DMS 273 treated with DMSO at 0.1 percent for 48 hours (cell line): ENCODE measurements at regions not wholly inside any gene's neighbourhood (a gene's known extent, or its start where the extent isn't known, plus 50 kb on each side); places are given as distances from the start of the nearest gene placed in this dataset.
"Not testable (repeated sequence)": the region's sequence is repeated elsewhere in the genome, so short reads cannot be mapped to it uniquely, and the experiment has no call there.

Source experiments
- DNase-seq: peaks from one replicate; lab custom pipeline; 2025; lab: John Stamatoyannopoulos, UW

DNA sequence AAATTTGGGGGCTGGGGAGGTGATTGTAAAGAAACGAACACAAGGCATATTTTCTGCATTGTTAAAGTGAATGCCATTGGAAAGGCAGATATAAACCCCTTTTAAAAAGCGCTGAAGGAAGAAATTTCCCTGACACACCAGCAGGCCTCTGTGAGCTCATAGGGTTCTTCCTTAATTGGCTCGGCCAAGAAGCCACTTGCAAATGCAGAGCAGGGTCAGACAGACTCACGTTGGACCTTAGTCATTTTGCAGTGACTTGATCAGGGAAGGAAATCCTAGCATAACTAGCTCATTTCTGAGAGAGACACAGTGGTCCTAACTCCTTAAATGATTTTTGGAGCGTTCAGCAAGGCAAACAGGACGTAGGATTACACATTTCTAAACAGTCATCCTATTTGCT is 1461.4 kb downstream of the GATA3 start:
- no peak for DNase-seq

- DNase-seq: no peak
These were observed 1481.3 kb downstream of the GATA3 start for GRCh38 chr10:9535744-9536143.

- DNase-seq: no peak
These were observed 1472.6 kb upstream of the CELF2 start for GRCh38 chr10:9545073-9545472.

GRCh38 chr10:9547936-9548904 is 1469.5 kb upstream of the CELF2 start:
- no peak for DNase-seq

- no peak for DNase-seq
These were observed 1466.9 kb upstream of the CELF2 start for GRCh38 chr10:9550810-9551209.

DNA sequence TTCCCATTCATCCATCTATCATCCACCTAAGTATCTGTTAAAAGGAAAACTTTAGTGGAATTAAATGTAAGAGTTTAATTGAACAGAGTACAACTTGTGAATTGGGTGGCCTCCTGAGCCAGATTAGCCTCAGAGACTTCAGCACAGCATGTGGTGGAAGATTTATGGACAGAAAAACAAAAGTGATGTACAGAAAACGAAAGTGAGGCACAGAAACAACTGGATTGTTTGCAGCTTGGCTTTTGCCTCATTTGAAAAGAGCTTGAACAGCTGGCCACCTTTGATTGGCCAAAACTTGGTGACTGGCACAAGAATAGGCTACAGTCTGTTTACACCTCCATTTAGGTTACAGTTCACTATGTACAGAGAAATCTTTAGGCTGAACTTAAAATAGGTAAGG is 1463.4 kb upstream of the CELF2 start:
- no peak for DNase-seq

DNA sequence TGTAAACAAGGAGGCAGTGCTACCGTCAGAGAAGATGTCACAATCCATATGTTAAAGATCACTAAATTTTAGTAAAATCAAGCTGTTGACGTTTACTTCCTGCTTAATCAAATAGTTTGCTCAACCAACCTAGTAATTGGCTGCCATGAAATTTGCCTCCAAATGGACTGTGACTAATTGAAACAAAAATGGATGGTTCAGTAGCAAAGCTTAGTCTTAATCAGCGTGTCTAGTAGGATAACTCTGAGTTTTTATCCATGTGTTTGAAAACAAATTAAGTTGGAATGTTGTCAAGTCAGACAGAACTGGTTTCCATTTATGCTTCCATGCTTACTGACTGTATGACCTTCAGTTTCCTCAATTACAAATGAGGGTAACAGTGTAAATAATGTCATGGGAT is 1456.7 kb upstream of the CELF2 start:
- no peak for DNase-seq

DNA sequence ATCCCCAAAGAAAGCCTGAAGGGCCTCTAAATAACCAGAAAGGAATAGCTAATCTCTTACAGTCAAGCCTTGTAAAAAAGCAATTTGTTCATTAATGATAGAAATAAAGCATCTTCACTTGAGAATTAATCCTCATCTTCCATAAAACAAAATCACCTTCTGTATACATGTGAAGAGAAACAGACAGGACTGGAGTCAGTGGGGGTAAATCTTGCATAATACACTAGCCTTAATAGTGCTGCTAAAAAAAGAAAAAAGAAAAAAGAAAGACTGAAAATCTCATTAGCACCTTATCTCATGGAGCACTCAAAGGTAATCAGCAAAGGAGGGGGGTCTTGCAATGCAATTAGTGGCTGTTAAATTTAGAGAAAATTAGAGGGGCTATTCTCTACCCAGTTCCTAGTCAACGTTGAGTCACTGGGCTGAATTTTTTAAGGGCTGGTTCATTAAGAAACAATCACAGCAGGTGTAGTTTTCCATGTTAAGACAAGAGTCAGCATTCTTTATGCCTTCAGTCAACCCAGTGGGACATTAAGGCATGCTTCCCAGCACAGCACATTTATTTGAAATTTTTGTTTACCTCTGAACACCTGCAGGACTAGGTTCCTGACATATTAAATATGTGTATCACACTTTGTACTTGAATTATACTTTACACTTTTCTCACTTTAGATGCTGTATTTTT is 1455.7 kb upstream of the CELF2 start:
- DNase-seq: no peak

- no peak for DNase-seq
These were observed 1439.9 kb upstream of the CELF2 start for GRCh38 chr10:9577746-9578145.

- DNase-seq: no peak
These were observed 1438.5 kb upstream of the CELF2 start for GRCh38 chr10:9579110-9579705.

DNA sequence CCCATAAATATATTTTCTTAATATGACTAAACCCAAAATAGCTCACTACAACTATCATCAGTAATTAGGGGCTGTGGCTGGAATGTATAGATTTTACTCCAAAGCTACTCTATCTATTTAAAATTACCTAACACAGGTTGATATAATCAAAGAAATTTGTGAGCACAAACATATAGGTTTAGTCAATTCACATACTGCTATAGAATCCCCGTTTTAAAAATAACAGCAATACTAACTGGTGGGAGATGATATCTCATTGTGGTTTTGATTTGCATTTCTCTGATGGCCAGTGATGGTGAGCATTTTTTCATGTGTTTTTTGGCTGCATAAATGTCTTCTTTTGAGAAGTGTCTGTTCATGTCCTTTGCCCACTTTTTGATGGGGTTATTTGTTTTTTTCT is 1434.9 kb upstream of the CELF2 start:
- not testable (repeated sequence) for DNase-seq

DNA sequence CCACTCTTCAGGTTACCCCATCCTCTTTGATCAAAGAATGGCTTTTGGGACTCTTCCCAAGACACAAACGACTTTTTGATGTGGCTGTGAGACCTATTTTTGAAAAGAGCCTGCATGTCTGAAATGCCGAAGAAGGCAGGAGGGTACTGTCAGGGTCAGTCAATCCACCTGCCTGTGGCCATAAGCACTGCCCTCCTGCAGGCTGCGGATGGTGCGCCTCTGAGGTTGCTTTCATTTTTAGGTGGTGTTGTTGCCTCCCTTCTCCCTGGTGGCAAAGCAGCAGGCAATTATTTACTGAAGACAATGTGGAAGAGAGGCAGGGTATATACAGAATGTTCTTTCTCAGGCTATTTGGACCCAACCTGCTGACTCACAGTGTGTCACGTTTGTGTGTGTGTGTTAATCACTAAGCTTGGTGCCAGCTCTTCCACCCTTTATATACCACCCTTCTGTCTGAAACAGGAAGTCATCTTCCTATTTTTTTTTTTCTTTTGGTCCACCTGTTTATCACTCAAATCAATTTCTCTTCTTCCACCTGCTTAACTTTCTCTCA is 1421.2 kb upstream of the CELF2 start:
- DNase-seq: no peak

DNA sequence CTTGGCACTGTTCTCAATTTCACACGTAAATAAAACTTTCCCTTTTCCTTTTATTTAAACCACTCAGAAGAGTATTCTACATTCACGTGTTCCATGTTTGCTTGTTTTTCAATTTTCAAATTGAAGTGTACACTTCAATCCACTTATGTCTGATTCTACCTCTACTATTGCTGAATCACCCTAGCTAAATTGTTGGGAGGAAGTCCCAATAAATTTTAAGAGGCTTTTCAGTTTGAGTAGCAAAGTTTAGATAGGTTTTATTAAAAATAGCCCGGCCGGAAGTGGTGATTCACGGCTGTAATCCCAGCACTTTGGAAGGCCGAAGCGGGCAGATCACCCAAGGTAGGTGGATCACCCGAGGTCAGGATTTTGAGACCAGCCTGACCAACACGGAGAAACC is 1414.7 kb upstream of the CELF2 start:
- DNase-seq: no peak

DNA sequence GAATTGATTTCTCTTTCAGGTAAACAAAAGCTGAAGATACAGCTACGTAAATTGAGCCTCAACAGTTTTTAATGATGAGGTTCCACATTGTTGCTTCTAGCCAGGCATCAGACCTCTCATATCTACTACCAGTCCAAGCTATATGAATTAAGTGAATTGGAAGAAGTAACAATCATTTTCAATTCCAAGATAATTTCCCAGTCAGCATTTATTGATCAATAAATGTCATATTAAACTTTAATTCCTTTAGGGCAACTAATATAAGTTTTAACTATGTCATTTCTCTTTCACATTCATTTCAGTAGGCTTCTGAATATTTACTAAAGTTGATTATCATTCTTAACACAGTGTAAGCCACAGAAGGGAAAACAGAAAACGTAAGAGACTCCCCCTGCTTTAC is 1413.7 kb upstream of the CELF2 start:
- no peak for DNase-seq

- no peak for DNase-seq
These were observed 1412.4 kb upstream of the CELF2 start for GRCh38 chr10:9605231-9605630.

DNA sequence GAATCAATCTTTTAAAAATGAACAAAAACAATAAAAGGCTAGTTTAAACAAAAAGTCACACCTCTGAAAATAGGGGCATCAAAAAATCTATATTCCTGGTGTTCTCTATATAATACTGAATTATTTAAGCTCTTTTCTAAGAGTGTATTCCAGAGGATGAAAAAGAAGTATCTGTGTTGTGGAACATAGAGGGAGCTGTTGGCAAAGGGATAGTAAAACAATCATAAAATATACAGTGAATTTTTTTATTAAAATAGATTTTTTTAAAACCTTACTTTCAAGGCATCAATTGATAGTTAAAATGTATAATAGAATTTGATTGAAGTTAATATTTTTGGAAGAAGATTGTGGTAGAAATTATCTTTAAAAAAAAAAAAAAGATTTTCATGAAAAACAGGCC is 1409.1 kb upstream of the CELF2 start:
- no peak for DNase-seq

GRCh38 chr10:9613338-9614075 is 1404.2 kb upstream of the CELF2 start:
- no peak for DNase-seq

GRCh38 chr10:9615189-9615588 is 1402.5 kb upstream of the CELF2 start:
- no peak for DNase-seq

GRCh38 chr10:9621216-9621615 is 1396.5 kb upstream of the CELF2 start:
- DNase-seq: no peak

DNA sequence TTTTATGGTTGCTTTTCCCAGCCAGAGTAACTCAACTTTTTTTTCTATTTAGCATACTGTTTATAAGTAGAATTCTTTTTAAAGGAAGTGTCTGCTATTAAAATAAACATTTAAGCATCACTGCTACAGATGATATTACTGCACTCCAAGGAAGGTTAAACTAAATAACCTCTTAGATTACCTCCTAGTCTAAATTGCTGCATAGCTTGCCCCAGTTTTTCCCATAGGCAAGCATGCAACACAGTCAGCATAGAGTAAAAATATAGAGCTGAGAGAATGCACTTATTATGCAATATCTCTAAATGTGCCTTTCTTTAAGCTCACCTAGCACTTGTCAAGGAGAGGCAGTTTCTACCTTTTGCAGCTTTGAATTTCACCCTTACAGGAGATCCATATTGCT is 1392.4 kb upstream of the CELF2 start:
- DNase-seq: no peak

DNA sequence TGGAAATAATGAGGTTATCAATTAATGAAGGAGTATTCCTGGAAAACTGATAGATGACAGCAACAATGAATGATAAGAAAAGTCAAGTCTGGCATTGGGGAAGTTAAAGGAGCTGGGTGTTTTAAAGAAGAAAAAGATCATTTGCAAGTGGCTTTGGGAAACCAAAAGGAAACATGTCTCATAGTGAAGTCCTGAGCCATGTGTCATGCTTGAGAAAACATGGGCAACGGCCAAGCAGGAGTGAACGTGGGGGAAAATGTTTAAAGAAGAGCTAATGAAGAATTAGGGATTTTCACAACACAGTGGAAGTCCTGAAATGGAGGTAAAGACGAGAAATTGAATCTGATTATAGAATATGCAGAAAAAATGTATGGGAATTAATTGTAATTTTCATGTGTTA is 1383.2 kb upstream of the CELF2 start:
- DNase-seq: no peak

DNA sequence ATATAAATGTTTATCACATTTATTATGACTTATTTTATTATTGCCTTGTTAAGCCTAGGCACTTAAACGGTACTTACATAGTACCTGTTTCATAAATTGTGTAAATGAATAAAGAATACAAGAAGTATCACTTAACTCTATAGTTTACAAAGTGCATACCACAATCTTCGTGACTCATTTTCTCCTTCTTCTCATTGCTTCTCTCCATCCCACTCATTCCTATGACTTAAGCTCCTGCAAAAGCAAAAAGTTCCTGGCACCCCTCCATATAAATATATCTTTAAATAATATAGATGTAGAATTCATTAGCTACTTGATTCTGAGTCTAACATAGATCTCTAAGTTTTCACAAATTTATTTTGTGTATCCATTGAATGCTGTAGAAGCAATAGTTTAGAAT is 1382.0 kb upstream of the CELF2 start:
- no peak for DNase-seq
